Fibroblast of villous mesenchyme (primary cell): ENCODE measurements at regions not wholly inside any gene's neighbourhood (a gene's known extent, or its start where the extent isn't known, plus 50 kb on each side); places are given as distances from the start of the nearest gene placed in this dataset.

Experiments used
- DNase-seq: peaks from one replicate; pipeline ENCODE4 v3.0.0-alpha.2; 2010; ENCODE audit warnings: low read depth
- H3K4me3 ChIP-seq: 2 replicates; pipeline ENCODE4 v1.5.1; 2011; ENCODE audit warnings: low read depth, mild to moderate bottlenecking, low read length
- TF ChIP-seq, protein P1 (sequence below): IDR thresholded peaks from 2 replicates; pipeline ENCODE4 v1.5.1; 2012; ENCODE audit warnings: low read depth, mild to moderate bottlenecking, low read length; ENCODE audit not compliant: insufficient read depth

DNA sequence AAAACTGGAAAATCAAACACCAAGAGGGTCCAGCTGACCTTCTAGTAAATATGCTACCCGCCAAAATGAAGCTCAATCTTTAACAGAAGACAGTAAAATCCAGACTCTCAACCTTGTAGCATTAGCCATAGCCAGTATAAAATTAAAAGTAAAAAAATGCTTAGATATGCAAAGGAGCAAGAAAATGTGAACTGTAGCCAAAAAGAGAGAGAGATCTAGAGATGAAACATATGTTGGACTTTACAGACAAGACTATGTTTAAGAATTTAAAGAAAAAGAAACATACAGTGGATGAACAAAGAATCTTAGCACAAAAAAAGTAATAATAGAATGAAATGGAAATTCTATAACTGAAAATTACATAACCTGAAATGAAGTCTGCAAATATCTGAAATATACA lies 344.5 kb downstream of the LRATD1 start:
- no peak overlapping the region for H3K4me3 ChIP-seq
- TF ChIP-seq, protein P1, sequence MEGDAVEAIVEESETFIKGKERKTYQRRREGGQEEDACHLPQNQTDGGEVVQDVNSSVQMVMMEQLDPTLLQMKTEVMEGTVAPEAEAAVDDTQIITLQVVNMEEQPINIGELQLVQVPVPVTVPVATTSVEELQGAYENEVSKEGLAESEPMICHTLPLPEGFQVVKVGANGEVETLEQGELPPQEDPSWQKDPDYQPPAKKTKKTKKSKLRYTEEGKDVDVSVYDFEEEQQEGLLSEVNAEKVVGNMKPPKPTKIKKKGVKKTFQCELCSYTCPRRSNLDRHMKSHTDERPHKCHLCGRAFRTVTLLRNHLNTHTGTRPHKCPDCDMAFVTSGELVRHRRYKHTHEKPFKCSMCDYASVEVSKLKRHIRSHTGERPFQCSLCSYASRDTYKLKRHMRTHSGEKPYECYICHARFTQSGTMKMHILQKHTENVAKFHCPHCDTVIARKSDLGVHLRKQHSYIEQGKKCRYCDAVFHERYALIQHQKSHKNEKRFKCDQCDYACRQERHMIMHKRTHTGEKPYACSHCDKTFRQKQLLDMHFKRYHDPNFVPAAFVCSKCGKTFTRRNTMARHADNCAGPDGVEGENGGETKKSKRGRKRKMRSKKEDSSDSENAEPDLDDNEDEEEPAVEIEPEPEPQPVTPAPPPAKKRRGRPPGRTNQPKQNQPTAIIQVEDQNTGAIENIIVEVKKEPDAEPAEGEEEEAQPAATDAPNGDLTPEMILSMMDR = no peak
- no peak for DNase-seq

DNA sequence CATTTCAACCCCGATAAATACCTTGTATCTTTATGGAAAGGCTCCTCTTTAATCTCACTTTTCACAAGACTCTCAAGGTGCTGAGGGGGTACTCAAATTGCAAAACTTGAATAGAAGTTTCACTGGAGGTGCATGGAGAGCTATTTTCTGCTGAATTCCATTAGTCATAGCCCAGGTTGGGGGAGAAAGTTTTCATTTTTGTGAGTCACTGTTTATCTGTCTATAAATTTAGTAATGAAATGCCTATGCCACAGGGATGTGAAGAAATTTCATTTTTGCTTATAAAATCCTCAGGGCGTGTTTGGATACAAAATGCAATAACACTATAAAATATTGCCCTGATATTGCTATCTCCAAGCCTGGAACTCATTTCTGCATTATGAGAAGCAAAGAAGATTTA lies 346.3 kb downstream of the LRATD1 start:
- H3K4me3 ChIP-seq = no peak overlapping the region
- TF ChIP-seq, protein P1 = no peak
- DNase-seq = no peak

DNA sequence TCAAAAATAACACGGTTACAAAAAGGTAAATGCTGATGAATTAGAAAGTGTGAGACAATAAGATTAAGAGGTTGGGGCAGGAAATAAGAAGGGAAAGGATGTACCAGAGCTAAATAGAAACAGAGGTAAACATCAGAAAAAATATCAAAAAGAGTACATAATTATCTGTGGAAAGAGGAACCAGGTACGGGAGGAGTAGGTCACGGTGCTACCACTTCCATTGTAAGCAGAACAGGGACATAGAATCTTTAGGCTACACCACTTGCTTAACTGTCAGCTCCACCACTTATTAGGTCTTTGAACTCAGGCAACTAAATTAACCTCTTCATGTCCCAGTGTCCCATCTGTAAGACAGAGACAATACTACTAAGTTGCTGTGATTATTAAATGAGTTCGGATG lies 350.3 kb downstream of the LRATD1 start:
- no peak overlapping the region for H3K4me3 ChIP-seq
- DNase-seq = no peak
- TF ChIP-seq, protein P1 = no peak

DNA sequence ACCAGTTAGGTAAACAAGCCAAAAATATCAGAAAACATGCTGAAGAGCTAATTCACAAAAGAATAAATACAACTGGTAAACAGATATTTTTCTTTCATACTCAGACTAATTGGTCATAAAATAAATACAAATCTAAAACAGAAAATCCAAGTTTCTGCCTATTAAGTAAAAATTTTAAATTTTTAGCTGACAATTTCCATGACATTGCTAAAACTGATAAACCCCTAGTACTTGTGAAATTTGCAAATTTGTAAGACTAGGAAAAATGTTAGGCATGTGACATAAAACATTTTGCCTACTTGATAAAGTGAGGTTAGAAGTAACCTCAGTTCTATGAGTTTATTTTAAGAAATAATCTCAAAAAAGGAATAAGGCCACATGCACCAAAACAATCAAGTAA lies 356.1 kb downstream of the LRATD1 start:
- TF ChIP-seq, protein P1 = no peak
- no peak overlapping the region for H3K4me3 ChIP-seq
- no peak for DNase-seq

DNA sequence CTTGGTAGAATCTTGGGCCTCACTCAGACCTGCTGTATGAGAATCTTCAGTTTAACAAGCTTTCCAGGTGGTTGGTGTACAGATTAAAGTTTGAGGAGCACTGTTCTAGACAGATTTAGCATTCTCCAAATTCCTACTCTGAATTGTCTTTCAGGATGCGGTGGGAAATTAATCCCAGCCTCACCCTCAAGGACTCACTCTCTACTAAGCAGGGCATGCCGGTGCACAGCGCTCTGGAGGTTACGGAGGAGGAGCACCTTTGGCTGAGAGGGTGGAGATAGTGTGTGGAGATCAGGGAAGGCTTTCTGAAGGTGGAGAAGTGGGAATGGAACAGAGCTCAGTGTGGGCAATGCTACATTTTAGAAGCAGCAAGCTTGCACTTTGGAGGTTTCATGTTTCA lies 359.2 kb downstream of the LRATD1 start:
- TF ChIP-seq, protein P1 = no peak
- H3K4me3 ChIP-seq = no peak overlapping the region
- DNase-seq = no peak

DNA sequence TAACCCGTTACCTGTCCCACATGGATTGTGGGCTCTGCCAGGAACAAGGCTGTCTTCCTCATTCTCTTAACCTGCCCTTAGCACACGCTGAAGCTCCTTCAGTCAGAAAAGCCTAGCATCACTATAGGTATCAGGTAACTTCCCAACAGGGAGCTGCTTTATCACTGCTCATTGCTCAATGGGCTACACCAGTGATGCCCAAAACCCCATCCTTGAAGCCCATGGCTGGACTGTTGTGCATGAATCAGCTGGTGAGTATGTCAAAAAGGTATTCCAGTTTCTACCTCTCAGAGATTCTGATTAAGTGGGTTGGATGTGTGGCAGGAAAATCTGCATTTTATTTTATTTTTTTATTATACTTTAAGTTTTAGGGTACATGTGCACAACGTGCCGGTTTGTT lies 362.2 kb downstream of the LRATD1 start:
- no peak for DNase-seq
- TF ChIP-seq, protein P1 = no peak
- H3K4me3 ChIP-seq = no peak overlapping the region

DNA sequence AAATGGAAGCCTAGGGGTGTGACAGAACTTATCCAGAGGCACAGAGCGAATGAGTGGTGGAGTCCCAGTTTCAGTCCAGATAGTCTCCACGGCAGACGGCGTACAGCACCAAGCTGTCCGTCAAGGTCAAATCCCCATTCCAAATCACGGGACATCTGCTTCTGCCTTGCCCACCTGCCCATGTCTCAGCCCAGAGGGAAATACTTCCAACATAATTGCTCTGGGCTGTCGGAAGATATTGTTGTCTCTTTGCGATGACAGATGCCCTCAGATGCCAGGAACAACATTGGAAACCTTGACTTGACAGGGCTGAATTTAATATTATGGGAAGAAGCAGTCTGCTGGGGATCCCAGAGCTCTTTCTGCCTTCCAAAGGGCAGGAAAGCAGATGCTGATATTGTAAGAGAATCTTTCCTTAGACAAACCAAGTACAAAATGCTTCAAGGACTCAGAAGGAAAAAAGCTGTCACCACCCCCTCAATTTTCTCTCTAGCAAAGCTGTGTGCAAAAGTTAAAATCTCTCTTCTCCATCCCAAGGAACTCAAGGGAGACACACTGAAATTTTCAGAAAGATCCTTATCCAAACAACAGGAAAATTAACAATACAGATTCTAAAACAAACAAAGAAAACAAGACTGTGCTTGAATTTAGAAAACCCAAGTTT lies 364.0 kb downstream of the LRATD1 start:
- no peak overlapping the region for H3K4me3 ChIP-seq
- TF ChIP-seq, protein P1 = no peak
- no peak for DNase-seq
